D721Med (cell line): ENCODE measurements at regions not wholly inside any gene's neighbourhood (a gene's known extent, or its start where the extent isn't known, plus 50 kb on each side); places are given as distances from the start of the nearest gene placed in this dataset.

Experiments used
- DNase-seq: peaks from one replicate; pipeline ENCODE4 v3.0.0; 2011; ENCODE audit warnings: low spot score; ENCODE audit not compliant: insufficient read length
- FAIRE-seq: peaks from 2 replicates; lab custom pipeline; 2011; peaks lifted over from hg19 to GRCh38; lab: Jason Lieb, UNC
- TF ChIP-seq, protein P1 (sequence below): IDR thresholded peaks from 2 replicates; pipeline ENCODE4 v1.5.1; 2012; ENCODE audit warnings: mild to moderate bottlenecking, control low read depth; ENCODE audit not compliant: insufficient read depth; ENCODE audit errors: missing control alignments

GRCh38 chr2:6623746-6624145, 242.0 kb downstream of the CMPK2 start:
- no peak for DNase-seq
- TF ChIP-seq, protein P1, sequence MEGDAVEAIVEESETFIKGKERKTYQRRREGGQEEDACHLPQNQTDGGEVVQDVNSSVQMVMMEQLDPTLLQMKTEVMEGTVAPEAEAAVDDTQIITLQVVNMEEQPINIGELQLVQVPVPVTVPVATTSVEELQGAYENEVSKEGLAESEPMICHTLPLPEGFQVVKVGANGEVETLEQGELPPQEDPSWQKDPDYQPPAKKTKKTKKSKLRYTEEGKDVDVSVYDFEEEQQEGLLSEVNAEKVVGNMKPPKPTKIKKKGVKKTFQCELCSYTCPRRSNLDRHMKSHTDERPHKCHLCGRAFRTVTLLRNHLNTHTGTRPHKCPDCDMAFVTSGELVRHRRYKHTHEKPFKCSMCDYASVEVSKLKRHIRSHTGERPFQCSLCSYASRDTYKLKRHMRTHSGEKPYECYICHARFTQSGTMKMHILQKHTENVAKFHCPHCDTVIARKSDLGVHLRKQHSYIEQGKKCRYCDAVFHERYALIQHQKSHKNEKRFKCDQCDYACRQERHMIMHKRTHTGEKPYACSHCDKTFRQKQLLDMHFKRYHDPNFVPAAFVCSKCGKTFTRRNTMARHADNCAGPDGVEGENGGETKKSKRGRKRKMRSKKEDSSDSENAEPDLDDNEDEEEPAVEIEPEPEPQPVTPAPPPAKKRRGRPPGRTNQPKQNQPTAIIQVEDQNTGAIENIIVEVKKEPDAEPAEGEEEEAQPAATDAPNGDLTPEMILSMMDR = no peak
- no peak for FAIRE-seq

GRCh38 chr2:6626401-6627012, 239.2 kb downstream of the CMPK2 start:
- DNase-seq (no peak), FAIRE-seq (no peak)
- TF ChIP-seq, protein P1 = no peak

GRCh38 chr2:6627316-6627715, 238.4 kb downstream of the CMPK2 start:
- FAIRE-seq = no peak
- TF ChIP-seq, protein P1 = no peak
- no peak for DNase-seq

DNA sequence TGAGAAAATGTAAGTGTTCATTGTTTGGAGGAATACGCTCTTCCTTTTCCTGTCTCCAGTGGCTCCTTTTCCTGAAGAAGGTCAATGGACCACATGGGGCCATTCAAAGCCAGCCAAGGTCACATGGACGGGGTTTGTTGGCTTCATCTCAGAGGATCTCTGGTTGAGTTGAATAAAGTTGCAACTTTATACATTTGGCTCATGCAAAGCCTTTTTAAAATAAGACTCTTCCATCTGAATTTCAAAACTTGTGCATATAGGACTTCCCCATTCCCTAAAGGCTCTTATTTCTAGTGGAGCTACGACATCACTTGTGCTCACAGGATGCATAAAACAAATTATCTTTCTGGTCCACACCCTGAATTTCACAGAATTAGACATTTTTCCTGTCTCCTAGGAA, 235.5 kb downstream of the CMPK2 start:
- no peak for DNase-seq
- no peak for FAIRE-seq
- TF ChIP-seq, protein P1 = no peak

GRCh38 chr2:6635296-6635695, 230.4 kb downstream of the CMPK2 start:
- FAIRE-seq (no peak), DNase-seq (no peak)
- TF ChIP-seq, protein P1 = no peak

GRCh38 chr2:6637330-6637729, 228.4 kb downstream of the CMPK2 start:
- TF ChIP-seq, protein P1 = no peak
- FAIRE-seq (no peak), DNase-seq (no peak)

DNA sequence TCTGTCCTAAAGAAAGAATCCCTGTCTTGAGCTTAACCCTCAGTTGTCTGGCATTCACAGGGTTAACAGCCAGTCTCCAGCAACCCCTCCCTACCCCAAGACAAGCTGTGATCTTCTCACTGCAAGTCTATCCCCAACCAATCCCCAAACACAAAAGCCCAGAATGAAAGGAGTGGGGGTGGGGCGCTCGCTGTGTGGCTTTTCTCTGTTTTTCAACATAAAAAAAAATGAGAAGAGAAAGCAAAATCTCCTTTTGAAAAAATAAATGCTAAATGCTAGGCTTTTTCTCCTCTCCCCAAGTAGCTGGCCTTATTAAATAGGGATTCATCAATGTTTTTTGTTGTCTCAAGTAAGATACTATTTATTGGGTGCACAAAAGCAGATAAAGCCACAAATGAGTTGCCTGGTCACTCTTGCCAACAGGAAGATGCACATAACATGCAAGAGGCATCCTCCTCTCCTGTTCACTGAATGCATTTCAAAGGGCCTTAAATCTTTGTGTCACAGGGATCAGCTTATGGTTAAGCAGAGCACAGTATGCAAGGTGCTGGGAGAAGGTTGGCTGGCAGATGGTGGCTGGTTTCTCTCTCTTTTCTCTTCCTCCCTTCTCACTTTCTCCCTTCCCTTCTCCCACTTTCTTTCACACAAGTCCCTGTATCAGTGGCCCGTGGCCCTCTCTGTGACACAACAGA, 225.6 kb downstream of the CMPK2 start:
- DNase-seq (no peak), FAIRE-seq (no peak)
- TF ChIP-seq, protein P1 = no peak
